ENCODE measurements at regions not wholly inside any gene's neighbourhood (a gene's known extent, or its start where the extent isn't known, plus 50 kb on each side); places are given as distances from the start of the nearest gene placed in this dataset.

DNA sequence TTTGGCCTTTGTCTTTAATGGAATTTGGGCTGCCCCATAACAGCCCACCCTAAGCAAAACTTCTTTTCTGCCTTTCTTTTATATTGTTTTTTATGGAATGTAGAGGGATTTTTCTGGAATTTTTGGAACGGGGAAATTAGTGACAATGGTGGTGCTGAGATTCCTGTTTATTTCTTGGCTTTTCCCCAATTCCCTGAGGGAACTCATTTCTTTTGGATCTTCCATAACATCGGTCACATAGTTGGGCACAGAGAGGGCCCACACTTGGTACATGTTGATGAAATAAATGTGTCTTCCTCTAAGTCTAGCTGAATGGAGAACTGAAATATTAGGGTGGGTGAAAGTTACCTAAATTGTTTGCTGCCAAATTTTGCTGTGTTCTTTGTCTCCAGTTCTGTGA is 191.6 kb upstream of the TNP1 start:
- TF ChIP-seq, protein P1, sequence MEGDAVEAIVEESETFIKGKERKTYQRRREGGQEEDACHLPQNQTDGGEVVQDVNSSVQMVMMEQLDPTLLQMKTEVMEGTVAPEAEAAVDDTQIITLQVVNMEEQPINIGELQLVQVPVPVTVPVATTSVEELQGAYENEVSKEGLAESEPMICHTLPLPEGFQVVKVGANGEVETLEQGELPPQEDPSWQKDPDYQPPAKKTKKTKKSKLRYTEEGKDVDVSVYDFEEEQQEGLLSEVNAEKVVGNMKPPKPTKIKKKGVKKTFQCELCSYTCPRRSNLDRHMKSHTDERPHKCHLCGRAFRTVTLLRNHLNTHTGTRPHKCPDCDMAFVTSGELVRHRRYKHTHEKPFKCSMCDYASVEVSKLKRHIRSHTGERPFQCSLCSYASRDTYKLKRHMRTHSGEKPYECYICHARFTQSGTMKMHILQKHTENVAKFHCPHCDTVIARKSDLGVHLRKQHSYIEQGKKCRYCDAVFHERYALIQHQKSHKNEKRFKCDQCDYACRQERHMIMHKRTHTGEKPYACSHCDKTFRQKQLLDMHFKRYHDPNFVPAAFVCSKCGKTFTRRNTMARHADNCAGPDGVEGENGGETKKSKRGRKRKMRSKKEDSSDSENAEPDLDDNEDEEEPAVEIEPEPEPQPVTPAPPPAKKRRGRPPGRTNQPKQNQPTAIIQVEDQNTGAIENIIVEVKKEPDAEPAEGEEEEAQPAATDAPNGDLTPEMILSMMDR (IDR thresholded peaks at IDR 0.05; ENCODE audit: low read depth, low read length), result no peak
- TF ChIP-seq POLR2A (IDR thresholded peaks at IDR 0.05; ENCODE audit: extremely low read depth, insufficient read length), result no peak
- TF ChIP-seq, protein P2, sequence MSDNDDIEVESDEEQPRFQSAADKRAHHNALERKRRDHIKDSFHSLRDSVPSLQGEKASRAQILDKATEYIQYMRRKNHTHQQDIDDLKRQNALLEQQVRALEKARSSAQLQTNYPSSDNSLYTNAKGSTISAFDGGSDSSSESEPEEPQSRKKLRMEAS (IDR thresholded peaks at IDR 0.05; ENCODE audit: low read depth, low read length), result no peak

Measured in NB4 (cell line).